Osteocyte (in vitro differentiated cells): ENCODE measurements at regions not wholly inside any gene's neighbourhood (a gene's known extent, or its start where the extent isn't known, plus 50 kb on each side); places are given as distances from the start of the nearest gene placed in this dataset.

Experiments used
- DNase-seq: peaks from one replicate; pipeline ENCODE4 v3.0.0; 2021; ENCODE audit warnings: mixed read lengths; ENCODE audit not compliant: unreplicated experiment; ENCODE audit errors: extremely low spot score
- H3K27ac Mint-ChIP-seq: one replicate; pipeline ENCODE4 v1.8.0; 2021; ENCODE audit warnings: mild to moderate bottlenecking, mixed read lengths; ENCODE audit not compliant: unreplicated experiment
- H3K27me3 Mint-ChIP-seq: one replicate; pipeline ENCODE4 v1.8.0; 2021; ENCODE audit warnings: mixed read lengths; ENCODE audit not compliant: unreplicated experiment
- H3K36me3 Mint-ChIP-seq: one replicate; pipeline ENCODE4 v1.8.0; 2021; ENCODE audit warnings: mixed read lengths; ENCODE audit not compliant: unreplicated experiment
- H3K4me1 Mint-ChIP-seq: one replicate; pipeline ENCODE4 v1.8.0; 2021; ENCODE audit warnings: mixed read lengths; ENCODE audit not compliant: unreplicated experiment
- H3K4me3 Mint-ChIP-seq: one replicate; pipeline ENCODE4 v1.8.0; 2021; ENCODE audit warnings: mild to moderate bottlenecking, moderate library complexity, mixed read lengths; ENCODE audit not compliant: unreplicated experiment
- H3K9me3 Mint-ChIP-seq: one replicate; pipeline ENCODE4 v1.8.0; 2021; ENCODE audit warnings: mixed read lengths; ENCODE audit not compliant: unreplicated experiment
- TF ChIP-seq, protein P1 (sequence below): fragments of 200-600 bp; sonication (generic); IDR thresholded peaks from 2 replicates; pipeline ENCODE4 v1.5.0; 2021; ENCODE audit warnings: antibody characterized with exemption, mild to moderate bottlenecking, moderate library complexity

GRCh38 chr16:9254863-9255262 is 163.4 kb downstream of the HAPSTR1 start:
- H3K4me3 Mint-ChIP-seq = no peak overlapping the region
- H3K4me1 Mint-ChIP-seq = no peaks in the 10 kb centered on the region
- no peak overlapping the region for H3K27ac Mint-ChIP-seq
- H3K27me3 Mint-ChIP-seq = no peaks in the 10 kb centered on the region
- DNase-seq = no peak
- TF ChIP-seq, protein P1, sequence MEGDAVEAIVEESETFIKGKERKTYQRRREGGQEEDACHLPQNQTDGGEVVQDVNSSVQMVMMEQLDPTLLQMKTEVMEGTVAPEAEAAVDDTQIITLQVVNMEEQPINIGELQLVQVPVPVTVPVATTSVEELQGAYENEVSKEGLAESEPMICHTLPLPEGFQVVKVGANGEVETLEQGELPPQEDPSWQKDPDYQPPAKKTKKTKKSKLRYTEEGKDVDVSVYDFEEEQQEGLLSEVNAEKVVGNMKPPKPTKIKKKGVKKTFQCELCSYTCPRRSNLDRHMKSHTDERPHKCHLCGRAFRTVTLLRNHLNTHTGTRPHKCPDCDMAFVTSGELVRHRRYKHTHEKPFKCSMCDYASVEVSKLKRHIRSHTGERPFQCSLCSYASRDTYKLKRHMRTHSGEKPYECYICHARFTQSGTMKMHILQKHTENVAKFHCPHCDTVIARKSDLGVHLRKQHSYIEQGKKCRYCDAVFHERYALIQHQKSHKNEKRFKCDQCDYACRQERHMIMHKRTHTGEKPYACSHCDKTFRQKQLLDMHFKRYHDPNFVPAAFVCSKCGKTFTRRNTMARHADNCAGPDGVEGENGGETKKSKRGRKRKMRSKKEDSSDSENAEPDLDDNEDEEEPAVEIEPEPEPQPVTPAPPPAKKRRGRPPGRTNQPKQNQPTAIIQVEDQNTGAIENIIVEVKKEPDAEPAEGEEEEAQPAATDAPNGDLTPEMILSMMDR = no peak
- H3K36me3 Mint-ChIP-seq = no peaks in the 10 kb centered on the region
- no peaks in the 10 kb centered on the region for H3K9me3 Mint-ChIP-seq

DNA sequence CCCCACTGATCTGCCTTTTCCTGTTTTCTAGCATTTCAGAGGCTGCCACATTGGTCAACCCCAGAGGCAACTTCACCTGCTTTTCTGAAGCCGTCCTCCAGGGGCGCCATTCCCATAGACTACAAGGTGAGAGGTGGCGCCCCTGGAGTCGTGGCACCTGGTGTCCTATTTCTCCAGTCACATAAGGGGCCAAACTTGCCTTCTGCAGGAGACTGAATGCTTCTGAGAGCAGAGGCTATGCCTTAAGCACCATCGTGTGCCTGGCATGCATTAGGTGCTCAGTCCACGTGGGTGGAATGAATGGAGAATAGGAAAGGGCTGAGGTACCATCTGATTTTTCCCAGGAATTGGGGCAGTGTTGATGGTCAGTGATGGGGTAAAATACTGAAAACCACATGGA is 164.8 kb downstream of the HAPSTR1 start:
- H3K36me3 Mint-ChIP-seq = no peaks in the 10 kb centered on the region
- no peak overlapping the region for H3K4me3 Mint-ChIP-seq
- no peaks in the 10 kb centered on the region for H3K4me1 Mint-ChIP-seq
- TF ChIP-seq, protein P1 = peak; percentile 30
- no peaks in the 10 kb centered on the region for H3K9me3 Mint-ChIP-seq
- no peak for DNase-seq
- no peaks in the 10 kb centered on the region for H3K27me3 Mint-ChIP-seq
- no peak overlapping the region for H3K27ac Mint-ChIP-seq

GRCh38 chr16:9257843-9258242 is 166.4 kb downstream of the HAPSTR1 start:
- H3K9me3 Mint-ChIP-seq = no peaks in the 10 kb centered on the region
- H3K4me1 Mint-ChIP-seq = no peaks in the 10 kb centered on the region
- no peaks in the 10 kb centered on the region for H3K36me3 Mint-ChIP-seq
- no peaks in the 10 kb centered on the region for H3K27me3 Mint-ChIP-seq
- no peak for DNase-seq
- H3K4me3 Mint-ChIP-seq = no peak overlapping the region
- no peak overlapping the region for H3K27ac Mint-ChIP-seq
- TF ChIP-seq, protein P1 = no peak

DNA sequence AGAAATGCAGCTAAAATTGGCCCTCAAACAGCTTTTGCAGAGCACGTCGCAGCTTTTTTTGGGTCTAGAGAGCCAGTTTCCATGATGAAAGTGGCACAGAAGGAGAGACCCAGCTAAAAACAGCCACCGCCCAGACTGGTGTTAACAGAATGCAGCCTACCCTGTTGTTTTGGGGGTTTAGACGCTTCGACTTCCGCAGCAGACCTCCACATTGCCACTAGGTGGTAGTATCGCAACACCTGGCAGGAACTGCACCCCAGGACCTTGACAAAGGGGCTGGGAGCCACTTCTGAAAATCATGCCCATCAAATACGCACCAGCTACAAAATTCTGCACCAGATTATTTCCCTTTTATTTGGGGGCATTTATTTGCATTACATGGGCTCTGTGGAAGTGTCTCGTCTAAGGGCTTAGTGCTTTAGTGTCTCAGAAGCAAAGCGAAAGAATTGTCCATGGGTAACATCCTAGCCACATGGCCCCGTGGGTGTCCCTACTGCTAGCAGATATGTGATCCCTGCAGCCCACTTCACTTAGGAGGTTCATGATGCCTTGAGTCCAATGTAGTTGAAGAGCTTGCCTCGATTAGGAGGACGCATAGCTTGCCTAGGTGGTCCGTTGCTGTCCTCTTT is 167.1 kb downstream of the HAPSTR1 start:
- no peak for DNase-seq
- H3K27me3 Mint-ChIP-seq = no peaks in the 10 kb centered on the region
- no peak overlapping the region for H3K4me3 Mint-ChIP-seq
- H3K27ac Mint-ChIP-seq = no peak overlapping the region
- no peaks in the 10 kb centered on the region for H3K36me3 Mint-ChIP-seq
- no peaks in the 10 kb centered on the region for H3K4me1 Mint-ChIP-seq
- H3K9me3 Mint-ChIP-seq = no peaks in the 10 kb centered on the region
- TF ChIP-seq, protein P1 = peak; percentile 45

GRCh38 chr16:9259914-9260608 is 168.6 kb downstream of the HAPSTR1 start:
- no peak overlapping the region for H3K27ac Mint-ChIP-seq
- DNase-seq = no peak
- no peaks in the 10 kb centered on the region for H3K36me3 Mint-ChIP-seq
- no peak overlapping the region for H3K4me3 Mint-ChIP-seq
- H3K27me3 Mint-ChIP-seq = no peaks in the 10 kb centered on the region
- H3K4me1 Mint-ChIP-seq = no peaks in the 10 kb centered on the region
- TF ChIP-seq, protein P1 = no peak
- H3K9me3 Mint-ChIP-seq = no peaks in the 10 kb centered on the region
